ENCODE measurements at regions not wholly inside any gene's neighbourhood (a gene's known extent, or its start where the extent isn't known, plus 50 kb on each side); places are given as distances from the start of the nearest gene placed in this dataset.

DNA sequence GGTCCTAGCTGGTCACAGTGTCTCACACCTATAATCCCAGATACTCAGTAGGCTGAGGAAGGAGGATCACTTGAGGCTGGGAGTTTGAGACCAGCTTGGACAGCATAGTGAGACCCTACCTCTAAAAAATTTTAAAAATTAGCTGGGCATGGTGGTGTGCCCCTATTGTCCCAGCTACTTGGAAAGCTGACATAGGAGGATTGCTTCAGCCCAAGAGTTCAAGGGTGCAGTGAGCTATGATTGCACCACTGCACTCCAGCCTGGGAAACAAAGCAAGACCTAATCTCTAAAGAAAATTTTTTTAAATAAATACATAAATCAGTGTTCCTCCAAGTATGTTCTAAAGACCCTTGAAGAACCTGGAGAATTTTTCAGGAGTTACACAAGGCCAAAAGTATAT, 50.6 kb upstream of the GNAO1 start:
- DNase-seq, result no peak

DNA sequence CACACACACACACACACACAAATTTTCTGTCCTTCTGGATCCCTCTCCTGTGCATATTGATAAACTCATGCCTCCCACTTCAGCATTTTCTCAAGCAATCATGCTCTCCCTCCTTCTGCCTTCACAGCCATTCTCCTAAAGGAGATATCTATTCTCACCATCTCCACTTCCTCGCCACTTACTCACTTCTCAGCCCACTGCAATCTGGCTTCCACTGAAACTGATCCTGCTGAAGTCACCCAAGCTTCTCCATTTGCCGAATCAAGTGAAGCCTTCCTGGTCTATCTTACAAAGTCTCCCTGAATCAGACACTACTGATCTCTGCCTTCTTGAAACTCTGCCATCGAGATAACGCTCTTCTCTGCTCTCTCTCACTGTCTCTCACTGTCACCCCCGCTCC, 54.0 kb upstream of the GNAO1 start:
- no peak for DNase-seq

DNA sequence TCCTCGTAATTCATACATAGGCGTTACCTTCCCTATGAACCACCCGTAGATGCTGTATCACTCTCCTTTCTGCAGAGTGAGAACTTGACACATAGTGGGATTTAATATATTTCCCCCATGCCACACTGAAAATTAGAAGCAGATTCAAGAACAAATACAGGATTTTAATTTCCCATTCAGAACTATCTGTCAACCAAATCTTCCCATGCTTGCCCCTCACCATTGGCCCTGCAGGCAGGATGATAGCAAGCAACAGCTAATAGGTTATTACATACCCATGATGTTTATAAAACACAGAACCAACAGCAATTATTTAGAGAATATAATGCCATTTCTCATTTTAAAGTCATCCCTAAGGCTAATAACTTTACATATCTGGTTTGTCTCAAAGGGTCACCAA, 55.0 kb upstream of the GNAO1 start:
- no peak for DNase-seq

DNA sequence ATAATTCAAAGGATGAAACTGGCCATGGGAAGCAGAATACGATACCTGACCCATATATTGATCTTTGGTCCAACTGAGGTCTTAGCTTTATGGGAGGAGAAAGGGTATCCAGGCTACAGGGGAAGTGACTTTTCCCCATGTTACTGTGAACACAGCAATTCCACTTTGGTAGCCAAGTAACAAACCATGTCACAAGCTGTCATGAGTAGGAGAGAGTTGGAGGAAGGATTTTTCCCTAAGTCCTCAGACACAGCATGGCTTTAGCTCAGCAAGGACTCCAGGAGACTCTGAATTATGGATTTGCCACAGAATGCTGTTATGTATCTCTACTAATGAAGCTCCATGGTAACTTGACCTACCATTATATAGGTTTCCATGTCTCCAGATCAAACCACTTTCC, 56.5 kb upstream of the GNAO1 start:
- no peak for DNase-seq

DNA sequence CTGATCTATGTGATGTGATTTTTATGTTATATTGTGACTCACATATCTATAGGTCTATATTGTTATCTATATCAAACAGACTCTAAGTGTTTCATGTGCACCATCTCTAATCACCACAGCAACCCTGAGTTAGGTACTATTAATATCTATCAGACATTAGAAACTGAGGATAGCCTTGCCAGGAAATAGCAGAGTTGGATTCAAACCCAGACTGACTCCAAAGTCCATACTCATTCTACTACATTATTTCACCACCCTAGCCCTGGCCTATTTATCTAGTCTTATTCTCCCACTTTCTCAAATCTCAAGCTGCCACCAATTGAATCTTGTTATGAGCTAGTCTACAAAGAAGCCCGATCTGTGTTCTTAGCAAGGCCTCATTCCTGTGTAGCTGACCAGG, 65.4 kb upstream of the GNAO1 start:
- DNase-seq, result no peak

DNA sequence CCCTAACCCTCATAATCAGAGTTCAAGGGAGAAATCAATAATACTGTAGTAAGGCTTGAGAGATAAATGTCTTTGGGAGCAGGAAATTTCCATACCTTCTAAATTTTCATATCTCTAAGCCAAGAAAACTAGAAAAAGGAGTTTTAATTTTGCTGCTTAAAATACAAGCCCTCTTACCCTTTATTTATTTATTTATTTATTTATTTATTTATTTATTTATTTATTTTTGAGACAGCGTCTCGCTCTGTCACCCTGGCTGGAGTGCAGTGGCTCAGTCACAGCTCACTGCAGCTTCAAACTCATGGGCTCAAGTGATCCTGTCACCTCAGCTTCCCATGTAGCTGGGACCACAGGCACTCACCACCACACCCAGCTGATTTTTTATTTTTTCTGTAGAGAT, 69.0 kb upstream of the GNAO1 start:
- DNase-seq, result no peak

DNA sequence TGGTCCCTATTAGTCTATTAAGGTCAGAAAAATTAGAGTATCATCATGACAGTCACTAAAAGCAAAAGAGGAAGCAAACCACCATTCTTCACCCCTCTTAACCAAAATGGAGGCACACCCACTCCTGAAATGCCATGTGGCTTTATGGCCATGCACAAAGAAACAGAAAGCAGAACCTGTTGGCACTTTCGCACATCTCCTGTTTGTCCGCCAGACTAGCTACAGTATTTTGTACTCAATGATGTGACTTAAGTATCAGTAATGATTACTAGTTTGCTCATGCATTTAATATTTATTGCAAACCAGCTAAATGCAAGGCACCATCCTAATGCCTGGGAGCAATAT, 70.2 kb upstream of the GNAO1 start:
- DNase-seq, result no peak

DNA sequence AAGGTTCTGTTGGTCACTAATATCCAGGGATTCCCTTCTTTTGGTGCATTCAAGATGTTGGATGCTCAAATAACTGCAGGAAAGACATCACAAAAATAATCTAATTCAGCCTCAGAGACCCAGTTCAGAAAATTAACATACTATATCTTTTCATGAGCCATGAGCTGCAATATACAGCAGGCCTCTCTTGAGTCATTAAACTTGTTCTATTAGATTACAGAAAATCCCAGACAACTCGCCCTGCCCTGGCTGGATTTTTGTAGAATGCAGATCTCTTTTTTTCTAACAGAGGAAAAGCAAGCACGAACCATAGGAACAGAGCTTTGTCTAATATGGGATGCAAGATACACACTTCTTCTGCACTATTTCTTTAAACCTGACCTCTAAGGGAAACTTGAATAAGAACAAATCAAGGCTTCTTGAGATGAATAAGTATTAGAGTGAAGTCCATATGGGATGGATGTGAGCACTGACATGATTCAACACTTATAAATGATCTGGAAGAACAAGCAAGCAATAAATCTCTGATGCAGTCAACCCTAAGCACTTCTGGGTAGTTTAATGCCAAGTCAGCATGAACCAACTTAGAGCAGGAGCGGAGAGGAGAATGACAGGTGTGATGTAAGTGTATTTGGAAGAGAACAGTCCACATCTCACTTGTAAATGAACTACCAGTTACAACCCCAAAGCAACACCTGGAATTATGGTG, 70.7 kb upstream of the GNAO1 start:
- DNase-seq, result no peak

DNA sequence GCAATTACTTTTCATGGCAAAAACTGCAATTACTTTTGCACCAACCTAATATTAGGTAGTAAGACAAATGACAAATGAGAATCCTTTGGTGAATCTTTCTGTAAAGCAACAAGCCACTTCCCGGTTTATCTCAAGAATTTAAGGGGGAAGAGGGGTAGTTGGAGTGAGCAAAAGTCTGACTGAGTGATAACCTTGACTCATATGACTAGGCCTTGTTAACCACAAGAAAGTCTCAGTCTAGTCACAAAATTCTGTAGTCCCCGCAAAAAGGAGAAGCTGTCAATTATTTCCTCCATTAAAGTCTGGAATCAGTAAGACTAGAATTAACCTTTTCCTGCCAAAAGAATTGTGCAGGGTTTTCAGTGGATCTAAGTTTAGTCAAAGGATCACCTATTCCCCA, 72.2 kb upstream of the GNAO1 start:
- DNase-seq, result no peak

DNA sequence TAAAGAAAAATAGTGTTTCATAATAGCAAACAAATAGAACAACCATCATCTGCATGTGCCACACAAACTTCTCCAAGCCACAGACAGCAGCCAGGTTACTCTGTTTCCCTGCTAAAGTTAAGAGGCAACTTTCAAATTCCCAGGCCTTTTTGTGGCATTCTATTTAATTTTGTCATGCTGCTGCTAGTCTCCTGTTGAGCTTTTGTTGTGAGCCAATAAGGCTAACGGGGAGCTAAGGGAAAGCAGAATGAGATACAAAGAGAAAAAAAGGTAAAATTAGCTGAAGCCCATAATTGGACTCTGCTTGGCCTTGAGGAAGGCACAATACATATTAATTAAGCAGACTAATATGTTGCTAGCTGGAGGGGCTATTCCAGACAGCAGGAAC, 74.7 kb upstream of the GNAO1 start:
- no peak for DNase-seq

DNA sequence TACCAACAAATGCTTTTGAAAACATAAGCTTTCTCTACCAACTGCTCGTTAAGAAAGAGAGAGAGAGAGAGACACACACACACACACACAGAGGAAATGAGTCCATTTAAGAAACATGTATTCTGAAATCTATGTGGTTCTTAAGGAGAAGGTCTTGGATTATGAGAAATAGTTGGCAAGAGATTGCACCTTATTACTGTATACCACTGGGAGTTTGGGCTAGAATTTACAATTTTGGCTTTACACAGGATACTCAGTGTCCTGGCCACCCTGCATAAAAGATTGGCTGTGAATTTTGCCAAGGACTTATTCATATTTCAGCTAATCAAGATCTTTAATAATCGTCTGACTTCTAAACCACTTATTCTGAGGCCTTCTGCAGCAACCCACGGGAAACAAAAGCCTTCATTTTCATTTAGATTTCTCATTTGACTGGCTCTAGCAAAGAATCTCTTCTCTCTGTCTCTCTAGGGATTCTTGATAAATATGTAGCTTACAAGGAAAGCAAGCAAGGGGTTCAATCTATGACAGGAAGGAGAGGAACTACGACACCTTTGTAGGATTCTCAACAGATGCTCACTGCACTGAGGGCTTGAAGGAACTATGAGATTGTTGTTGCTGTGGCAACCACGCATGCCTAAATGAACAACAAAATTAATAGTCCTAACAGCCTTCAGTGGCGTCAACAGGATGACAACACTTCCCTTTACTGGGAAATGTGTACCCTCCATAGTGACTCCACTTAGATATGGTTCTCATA, 75.3 kb upstream of the GNAO1 start:
- DNase-seq, result no peak

DNA sequence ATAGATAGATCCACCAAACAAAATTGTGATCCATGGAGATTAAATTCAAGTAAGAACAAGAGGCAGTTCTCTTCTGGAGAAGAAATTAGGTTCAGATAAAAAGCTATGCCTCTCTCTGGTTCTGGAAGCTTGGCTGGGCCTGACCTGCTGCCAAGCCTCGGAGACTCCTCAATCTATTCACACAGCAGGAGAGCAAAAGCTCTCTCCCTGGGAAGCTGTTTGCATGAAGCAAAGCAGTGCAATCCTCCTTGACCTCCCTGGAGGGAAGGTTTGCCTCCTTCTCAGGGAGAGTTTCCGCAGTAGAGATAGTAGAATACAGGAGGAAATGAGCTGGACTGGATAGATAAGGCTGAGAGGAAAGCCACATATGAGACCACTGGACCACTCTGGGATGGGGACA, 78.1 kb upstream of the GNAO1 start:
- no peak for DNase-seq

DNA sequence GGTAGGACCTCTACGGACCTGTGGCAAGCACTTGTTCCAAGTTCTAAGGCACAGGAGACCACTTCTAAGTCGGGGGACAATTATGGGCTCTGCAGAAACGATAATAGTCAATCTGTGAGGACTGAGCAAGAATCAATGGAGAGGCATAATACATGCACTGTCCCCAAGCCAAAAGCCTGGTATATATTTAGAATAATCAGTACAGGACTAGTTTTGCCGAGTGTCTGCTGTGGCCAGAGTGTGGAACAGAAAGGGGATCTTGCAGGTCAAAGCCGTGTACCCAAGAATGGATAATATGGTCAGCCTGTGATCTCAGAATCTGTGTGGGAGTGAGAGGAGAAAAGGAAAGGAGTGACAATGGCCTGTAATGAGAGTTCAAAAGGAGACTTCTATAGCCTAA, 80.2 kb upstream of the GNAO1 start:
- no peak for DNase-seq

DNA sequence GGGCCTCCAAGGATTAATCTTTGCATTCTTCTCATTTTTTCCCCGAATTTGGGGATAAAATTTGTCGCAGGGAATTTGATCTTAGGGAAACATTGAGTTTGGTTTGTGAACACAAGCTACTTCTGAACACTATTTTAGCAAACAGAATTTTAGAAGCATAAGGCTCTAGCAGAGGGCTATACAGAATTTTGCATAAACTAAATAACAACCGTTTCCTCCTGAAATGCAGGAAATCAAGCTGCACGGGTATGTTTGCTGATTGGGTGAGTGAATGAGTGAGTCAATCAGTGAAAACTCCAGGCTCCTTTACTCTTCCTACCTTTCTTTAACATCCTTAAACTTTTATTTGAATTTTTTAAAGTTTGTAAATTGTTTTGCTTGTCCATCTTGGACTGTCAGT, 81.3 kb upstream of the GNAO1 start:
- DNase-seq, result no peak

DNA sequence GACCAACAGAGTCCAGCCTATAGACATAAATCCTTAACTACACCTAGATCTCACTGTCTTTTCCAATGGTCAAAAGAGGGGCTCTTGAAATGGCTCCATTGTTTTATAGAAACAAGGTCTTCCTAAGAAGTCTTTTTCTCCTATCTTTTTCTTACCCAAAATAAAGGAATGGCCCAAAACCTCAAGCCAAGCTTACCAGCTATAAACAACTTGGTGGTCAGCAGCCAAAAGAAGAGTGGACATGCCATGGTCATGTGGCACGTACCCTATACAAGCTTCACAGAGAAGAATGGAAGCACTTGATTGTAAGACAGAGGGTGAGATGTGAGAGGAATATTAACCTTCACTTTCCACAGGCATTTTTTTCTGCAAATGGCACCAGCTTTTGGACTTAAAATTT, 82.1 kb upstream of the GNAO1 start:
- no peak for DNase-seq

DNA sequence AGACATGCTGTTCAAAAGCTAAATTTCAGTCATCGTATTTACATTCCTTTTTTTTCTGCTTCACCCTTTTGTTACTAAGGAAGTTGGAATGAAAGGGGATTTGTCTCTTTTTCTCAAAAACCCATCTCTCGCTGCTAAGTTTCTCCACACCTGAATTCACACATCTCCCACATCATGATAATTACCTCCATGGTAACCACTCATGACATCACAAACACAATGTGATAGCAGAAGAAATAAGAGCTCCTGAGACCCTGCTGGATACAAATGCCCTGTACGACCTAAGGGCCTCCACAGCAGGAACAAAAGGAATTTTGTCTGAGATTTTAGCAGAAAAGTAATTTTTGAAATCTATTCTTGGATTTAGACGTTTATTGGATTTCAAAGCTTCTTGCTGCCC, 82.6 kb upstream of the GNAO1 start:
- no peak for DNase-seq

DNA sequence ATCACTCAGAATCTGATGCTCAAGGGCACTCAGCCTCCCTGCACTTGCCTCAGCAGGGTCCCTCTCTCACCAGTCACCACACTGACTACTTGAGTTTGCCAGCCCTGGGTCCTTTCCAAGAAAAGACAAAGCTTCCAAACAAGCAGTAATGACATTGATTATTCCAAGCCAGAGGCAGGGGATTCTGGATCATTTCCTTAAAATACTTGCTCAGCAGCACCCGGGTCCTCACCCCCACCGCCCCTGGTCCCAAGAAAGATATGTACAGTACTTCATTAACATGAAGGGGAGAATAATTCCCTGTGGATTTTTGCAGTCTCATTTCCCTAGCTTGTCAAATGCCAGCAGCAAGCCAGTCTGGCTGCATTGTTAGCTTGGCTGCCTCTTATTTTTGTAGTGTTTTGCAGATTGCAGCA, 83.2 kb upstream of the GNAO1 start:
- no peak for DNase-seq

DNA sequence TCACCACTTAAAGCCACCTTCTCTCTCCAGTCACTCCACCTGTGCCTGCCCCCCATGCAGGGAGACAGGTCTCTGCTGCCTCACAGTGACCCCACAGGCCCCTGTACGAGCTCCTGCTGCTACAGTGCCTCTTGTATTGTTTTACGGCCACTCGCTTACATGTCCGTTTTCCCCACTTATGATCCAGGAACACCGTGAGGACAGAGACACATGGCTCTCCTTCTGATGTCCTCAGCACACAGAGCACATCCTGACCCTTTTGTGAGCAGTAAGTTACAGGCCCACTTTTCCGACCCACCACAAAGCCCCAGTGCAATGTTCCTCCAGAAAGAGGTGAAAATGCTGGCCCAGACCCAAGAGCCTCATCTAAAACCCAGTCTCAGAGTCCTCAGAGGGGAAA, 84.8 kb upstream of the GNAO1 start:
- no peak for DNase-seq

DNA sequence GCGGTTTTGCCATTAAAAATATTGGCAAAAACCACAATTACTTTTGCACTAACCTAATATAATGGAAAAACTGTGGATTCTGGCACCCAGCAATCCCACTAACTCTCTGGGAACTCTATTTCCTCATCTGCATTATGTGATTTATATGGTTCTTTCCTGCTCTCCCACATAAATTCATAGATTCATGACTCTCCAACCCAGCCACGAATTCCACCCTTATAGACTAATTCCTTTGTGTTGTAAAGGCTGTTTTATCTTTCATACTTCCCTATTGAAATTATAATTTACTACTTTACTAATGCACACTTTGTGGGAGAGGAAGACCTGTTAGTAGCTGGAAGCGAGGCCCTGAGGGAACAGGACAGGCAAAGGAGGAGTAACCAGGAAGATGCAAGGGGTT, 88.4 kb upstream of the GNAO1 start:
- no peak for DNase-seq

DNA sequence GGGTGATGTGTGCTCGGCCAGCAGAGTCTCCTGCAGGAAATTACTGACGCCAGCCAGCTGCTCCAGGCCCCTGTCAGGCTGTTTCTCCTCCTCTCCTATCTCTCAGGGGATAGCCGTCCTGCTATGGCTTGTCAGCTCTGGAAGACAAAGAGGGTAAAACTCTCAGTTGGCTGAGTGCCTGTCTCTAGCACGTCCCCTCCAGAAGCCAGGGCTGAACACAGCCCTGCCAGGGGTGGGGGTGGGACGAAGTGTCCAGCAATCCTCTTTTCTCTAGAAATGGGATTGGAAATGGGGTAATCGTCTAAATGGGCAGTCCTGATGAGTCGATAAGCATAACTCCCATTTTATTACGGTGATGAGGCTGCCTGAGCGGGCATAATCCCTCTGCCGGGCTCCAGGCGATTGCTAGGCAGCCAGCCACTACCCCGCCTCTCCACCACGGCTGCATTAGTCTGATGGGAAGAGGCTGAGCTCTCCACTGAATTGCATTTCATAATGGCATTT, 89.1 kb upstream of the GNAO1 start:
- no peak for DNase-seq

DNA sequence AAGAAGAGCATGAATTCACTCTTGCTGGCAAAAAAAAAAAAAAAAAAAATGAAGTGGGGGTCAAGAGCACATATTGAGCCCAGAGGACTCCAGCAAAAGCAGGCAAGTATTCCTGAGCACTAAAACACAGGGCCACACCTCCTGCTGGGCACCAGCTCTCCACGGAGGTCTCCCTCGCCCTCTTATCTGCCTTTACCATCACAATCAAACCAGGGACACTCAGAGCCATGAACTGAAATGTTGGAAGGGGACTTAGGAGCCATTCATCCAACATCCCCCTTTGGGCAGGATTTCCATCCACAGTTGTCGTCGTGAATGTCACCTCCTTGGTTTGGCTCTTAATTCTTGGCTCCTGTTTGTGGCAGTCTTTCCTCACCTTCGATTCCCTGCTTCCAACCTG, 89.8 kb upstream of the GNAO1 start:
- DNase-seq, result no peak

DNA sequence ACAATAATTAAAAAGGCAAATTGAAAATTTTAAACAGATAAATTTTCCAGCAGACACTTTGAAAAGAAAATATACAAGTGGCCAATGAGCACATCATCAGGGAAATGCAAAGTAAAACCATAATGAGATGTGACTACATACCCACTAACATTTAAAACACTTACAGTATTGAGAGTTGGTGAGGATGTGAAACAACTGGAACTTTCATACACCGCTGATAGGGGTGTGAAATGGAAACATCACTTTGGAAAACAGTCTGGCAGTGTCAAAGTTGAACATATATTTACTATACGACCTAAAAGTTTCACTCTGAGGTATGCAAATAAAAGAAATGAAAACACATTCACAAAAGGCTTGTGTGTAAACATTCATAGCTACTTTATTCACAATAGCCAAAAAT, 94.0 kb upstream of the GNAO1 start:
- DNase-seq, result no peak

DNA sequence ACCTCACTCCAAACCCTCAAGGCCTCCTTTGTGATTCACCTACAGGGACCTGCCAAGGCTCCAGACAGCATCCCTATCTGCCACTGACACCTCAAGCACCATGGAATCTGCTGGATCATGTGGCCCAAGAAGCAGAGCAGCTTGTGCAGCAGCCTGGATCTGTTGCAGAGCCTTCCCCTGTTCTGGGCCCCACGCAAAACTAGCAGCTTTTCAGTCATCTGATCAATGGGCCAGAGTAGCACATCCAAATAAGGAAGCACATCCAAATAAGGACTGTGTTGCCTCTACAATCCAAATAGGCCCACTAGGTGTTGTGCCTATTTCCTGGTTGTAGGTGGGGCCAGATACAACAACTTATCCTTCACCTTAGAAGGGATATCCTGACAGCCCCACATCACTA, 97.1 kb upstream of the GNAO1 start:
- DNase-seq, result peak; percentile 40

DNA sequence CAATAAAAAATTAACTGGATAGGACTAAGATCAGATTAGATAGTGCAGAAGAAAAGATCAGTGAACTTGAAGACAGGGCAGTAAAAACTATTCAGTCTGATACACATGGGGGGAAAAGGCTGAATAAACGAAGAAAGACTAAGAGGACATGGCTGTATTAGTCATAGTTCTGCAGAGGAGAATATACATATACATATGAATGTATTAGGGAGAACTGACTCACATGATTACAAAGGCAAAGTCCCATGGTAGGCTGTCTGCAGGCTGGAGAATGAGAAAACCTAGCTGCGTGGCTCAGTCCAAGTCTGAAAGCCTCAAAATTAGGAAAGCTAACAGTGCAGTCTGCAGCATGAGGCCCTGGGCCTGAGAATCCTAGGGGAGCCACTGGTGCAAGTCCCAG, 98.2 kb upstream of the GNAO1 start:
- no peak for DNase-seq

DNA sequence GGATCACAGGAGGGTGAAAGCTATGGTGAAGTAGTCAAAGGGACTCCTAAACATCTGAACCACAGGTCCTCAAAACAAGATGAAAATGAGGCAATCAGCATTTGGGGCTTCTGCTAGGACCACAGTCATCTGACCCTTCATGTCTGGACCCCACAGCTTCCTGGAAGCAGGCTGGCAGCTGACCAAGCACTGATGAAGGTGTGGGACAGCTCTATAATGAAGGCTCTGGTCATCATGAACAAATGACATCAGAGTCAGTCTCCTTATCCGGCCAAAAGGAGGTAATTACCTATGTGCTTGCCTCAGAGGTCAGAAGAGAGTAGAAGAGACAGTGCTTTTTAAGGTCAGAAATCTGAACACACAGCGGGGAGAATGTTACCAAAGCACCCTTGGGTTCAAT, 101.2 kb upstream of the GNAO1 start:
- DNase-seq, result no peak

Measured in DMS53 (cell line).